Right renal cortex interstitium (tissue), 3 donors: ENCODE measurements at regions not wholly inside any gene's neighbourhood (a gene's known extent, or its start where the extent isn't known, plus 50 kb on each side); places are given as distances from the start of the nearest gene placed in this dataset.
"Not testable (repeated sequence)": the region's sequence is repeated elsewhere in the genome, so short reads cannot be mapped to it uniquely, and the experiment has no call there.

Experiments
- DNase-seq, 3 donors: peaks; one replicate each; pipeline ENCODE4 v3.0.0-alpha.2; 2013; ENCODE audit warnings: low read depth in 3 of 3, low spot score in 2 of 3

DNA sequence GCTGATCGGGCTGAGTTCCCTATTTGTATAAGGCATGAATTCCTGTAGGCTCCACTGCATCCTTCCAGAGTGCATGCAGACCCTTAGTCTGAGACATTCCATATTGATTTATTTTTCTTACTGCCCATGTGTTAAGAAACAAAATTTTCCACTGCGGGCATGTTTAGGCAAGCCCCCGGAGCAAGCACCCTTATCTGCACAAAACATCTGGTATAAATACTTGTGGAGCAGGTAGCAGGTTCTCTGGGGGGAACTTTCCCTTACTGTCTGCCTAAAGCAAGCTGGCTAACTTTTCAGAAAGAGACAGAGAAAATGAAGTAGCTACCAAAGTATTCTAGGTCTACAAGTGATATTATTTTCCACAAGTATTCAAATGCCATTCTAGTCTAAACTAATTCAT is 1338.5 kb upstream of the PCDH10 start:
- not testable (repeated sequence) for DNase-seq
